NCI-H1048 (cell line): ENCODE measurements at regions not wholly inside any gene's neighbourhood (a gene's known extent, or its start where the extent isn't known, plus 50 kb on each side); places are given as distances from the start of the nearest gene placed in this dataset.
"Not testable (repeated sequence)": the region's sequence is repeated elsewhere in the genome, so short reads cannot be mapped to it uniquely, and the experiment has no call there.

Experiments used
- DNase-seq: peaks from one replicate; lab custom pipeline; 2025; lab: John Stamatoyannopoulos, UW

GRCh38 chr10:108544500-108545120, 1378.7 kb downstream of the XPNPEP1 start:
- DNase-seq = peak; percentile 5

GRCh38 chr10:108533551-108533950, 1369.0 kb upstream of the SORCS1 start:
- not testable (repeated sequence) for DNase-seq

GRCh38 chr10:108523016-108523800, 1358.7 kb upstream of the SORCS1 start:
- no peak for DNase-seq

GRCh38 chr10:108521827-108522492, 1357.5 kb upstream of the SORCS1 start:
- DNase-seq = no peak

- no peak for DNase-seq
Measured at GRCh38 chr10:108515821-108516220, 1351.3 kb upstream of the SORCS1 start.

- DNase-seq = no peak
Measured at GRCh38 chr10:108500396-108500795, 1335.9 kb upstream of the SORCS1 start.

- no peak for DNase-seq
Measured at GRCh38 chr10:108496106-108496505, 1331.6 kb upstream of the SORCS1 start.

- DNase-seq = no peak
Measured at GRCh38 chr10:108490944-108491343, 1326.4 kb upstream of the SORCS1 start.

GRCh38 chr10:108471420-108471819, 1306.9 kb upstream of the SORCS1 start:
- DNase-seq = no peak

- no peak for DNase-seq
Measured at GRCh38 chr10:108469940-108470339, 1305.4 kb upstream of the SORCS1 start.

GRCh38 chr10:108465871-108466641, 1301.5 kb upstream of the SORCS1 start:
- no peak for DNase-seq

GRCh38 chr10:108462005-108462404, 1297.5 kb upstream of the SORCS1 start:
- DNase-seq = no peak

- no peak for DNase-seq
Measured at GRCh38 chr10:108454793-108455192, 1290.3 kb upstream of the SORCS1 start.

- DNase-seq = no peak
Measured at GRCh38 chr10:108454224-108454623, 1289.7 kb upstream of the SORCS1 start.

GRCh38 chr10:108453166-108453565, 1288.7 kb upstream of the SORCS1 start:
- no peak for DNase-seq

GRCh38 chr10:108452533-108452932, 1288.0 kb upstream of the SORCS1 start:
- no peak for DNase-seq

GRCh38 chr10:108450280-108450679, 1285.8 kb upstream of the SORCS1 start:
- DNase-seq = no peak

GRCh38 chr10:108445746-108446145, 1281.2 kb upstream of the SORCS1 start:
- no peak for DNase-seq

GRCh38 chr10:108443636-108444035, 1279.1 kb upstream of the SORCS1 start:
- DNase-seq = no peak

- DNase-seq = no peak
Measured at GRCh38 chr10:108439397-108439796, 1274.9 kb upstream of the SORCS1 start.

- no peak for DNase-seq
Measured at GRCh38 chr10:108436096-108436495, 1271.6 kb upstream of the SORCS1 start.

GRCh38 chr10:108434559-108435252, 1270.2 kb upstream of the SORCS1 start:
- peak; percentile 19 for DNase-seq
